B cell (primary cell): ENCODE measurements at regions not wholly inside any gene's neighbourhood (a gene's known extent, or its start where the extent isn't known, plus 50 kb on each side); places are given as distances from the start of the nearest gene placed in this dataset.

Experiments
- EZH2 ChIP-seq: IDR thresholded peaks from 2 replicates; pipeline ENCODE4 v1.6.1; 2012; ENCODE audit warnings: borderline replicate concordance, low read depth, mild to moderate bottlenecking, moderate library complexity, low read length; ENCODE audit not compliant: insufficient read depth, poor library complexity, severe bottlenecking
- TF ChIP-seq, protein P1 (sequence below): fragments of 200-600 bp; IDR thresholded peaks from one replicate; pipeline ENCODE4 v1.8.0; 2022; ENCODE audit warnings: antibody characterized with exemption, mild to moderate bottlenecking

DNA sequence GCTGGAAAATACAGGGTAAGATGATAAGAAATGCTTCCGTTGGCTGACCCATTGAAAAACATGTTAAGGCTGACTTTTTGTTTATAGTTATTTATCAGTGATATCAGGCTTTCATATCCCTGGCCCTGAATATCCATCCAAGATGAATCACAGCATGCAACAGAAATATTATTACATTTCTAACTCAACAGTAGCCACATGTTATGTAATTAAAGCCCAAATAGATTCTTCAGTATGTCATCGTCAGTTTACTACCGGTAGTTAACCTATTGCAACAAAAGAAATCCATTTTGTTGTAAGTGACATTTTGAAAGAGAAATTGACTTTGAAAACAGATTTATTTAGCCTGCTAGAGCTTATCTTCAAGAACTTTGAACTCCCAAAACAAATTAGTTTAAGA is 354.1 kb upstream of the CELF2 start:
- TF ChIP-seq, protein P1, sequence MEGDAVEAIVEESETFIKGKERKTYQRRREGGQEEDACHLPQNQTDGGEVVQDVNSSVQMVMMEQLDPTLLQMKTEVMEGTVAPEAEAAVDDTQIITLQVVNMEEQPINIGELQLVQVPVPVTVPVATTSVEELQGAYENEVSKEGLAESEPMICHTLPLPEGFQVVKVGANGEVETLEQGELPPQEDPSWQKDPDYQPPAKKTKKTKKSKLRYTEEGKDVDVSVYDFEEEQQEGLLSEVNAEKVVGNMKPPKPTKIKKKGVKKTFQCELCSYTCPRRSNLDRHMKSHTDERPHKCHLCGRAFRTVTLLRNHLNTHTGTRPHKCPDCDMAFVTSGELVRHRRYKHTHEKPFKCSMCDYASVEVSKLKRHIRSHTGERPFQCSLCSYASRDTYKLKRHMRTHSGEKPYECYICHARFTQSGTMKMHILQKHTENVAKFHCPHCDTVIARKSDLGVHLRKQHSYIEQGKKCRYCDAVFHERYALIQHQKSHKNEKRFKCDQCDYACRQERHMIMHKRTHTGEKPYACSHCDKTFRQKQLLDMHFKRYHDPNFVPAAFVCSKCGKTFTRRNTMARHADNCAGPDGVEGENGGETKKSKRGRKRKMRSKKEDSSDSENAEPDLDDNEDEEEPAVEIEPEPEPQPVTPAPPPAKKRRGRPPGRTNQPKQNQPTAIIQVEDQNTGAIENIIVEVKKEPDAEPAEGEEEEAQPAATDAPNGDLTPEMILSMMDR, result no peak
- TF ChIP-seq EZH2, result no peak
